IMR-90 (cell line): ENCODE measurements at regions not wholly inside any gene's neighbourhood (a gene's known extent, or its start where the extent isn't known, plus 50 kb on each side); places are given as distances from the start of the nearest gene placed in this dataset.

ENCODE experiments used
- ATAC-seq: fragments of 200-7000 bp; cut with Tn5 transposase; 2 replicates; pipeline ENCODE4 v1.9.1; 2020; ENCODE audit warnings: low read depth, mild to moderate bottlenecking, moderate library complexity
- BruUV-seq: library from RNA; stranded (reverse); fragments of 400-500 nt; replicated peaks from 2 replicates; lab custom pipeline; 2021; lab: Mats Ljungman, UMichigan
- CTCF ChIA-PET: fragments of 300-600 bp; formaldehyde crosslinking; extraction: SDS; loops from one replicate; lab custom pipeline; 2021; ENCODE audit warnings: antibody characterized with exemption; lab: Yijun Ruan, JAX
- POLR2A ChIA-PET: fragments of 300-600 bp; sonication (Branson Sonifier 250); formaldehyde crosslinking; loops from one replicate; lab custom pipeline; 2022; ENCODE audit warnings: antibody characterized with exemption; ENCODE audit not compliant: unreplicated experiment; lab: Charles Lee
- DNase-seq: peaks from one replicate; pipeline ENCODE4 v3.0.0; 2013
- H2AFZ ChIP-seq: replicated peaks from 2 replicates; pipeline ENCODE3; 2013; ENCODE audit warnings: low read length, mild to moderate bottlenecking; ENCODE audit not compliant: poor library complexity
- H2AK5ac ChIP-seq: 2 replicates; pipeline ENCODE4 v1.6.1; 2013; ENCODE audit warnings: low read depth, low read length, inconsistent platforms
- H2AK9ac ChIP-seq: replicated peaks from 2 replicates; pipeline ENCODE3; 2013; ENCODE audit warnings: mild to moderate bottlenecking, low read depth, low read length, moderate library complexity; ENCODE audit not compliant: poor library complexity
- H2BK120ac ChIP-seq: 2 replicates; pipeline ENCODE4 v1.6.1; 2013; ENCODE audit warnings: low read depth, low read length, inconsistent platforms
- H2BK15ac ChIP-seq: 3 replicates; pipeline ENCODE4 v1.6.1; 2013; ENCODE audit warnings: low read depth, low read length, inconsistent platforms
- H2BK20ac ChIP-seq: 2 replicates; pipeline ENCODE4 v1.6.1; 2013; ENCODE audit warnings: low read depth, mild to moderate bottlenecking, inconsistent platforms, low read length, moderate library complexity
- H2BK5ac ChIP-seq: 2 replicates; pipeline ENCODE4 v1.6.1; 2013; ENCODE audit warnings: mild to moderate bottlenecking, low read depth, low read length, inconsistent platforms; ENCODE audit not compliant: poor library complexity, severe bottlenecking
- H3K14ac ChIP-seq: replicated peaks from 2 replicates; pipeline ENCODE4 v1.6.1; 2013; ENCODE audit warnings: low read depth, low read length, inconsistent platforms
- H3K18ac ChIP-seq: 2 replicates; pipeline ENCODE4 v1.6.1; 2013; ENCODE audit warnings: low read depth, low read length, control low read depth
- H3K23ac ChIP-seq: 2 replicates; pipeline ENCODE4 v1.6.1; 2013; ENCODE audit warnings: low read depth, low read length, inconsistent platforms
- H3K27ac ChIP-seq: 2 replicates; pipeline ENCODE4 v1.5.1; 2013; ENCODE audit warnings: mild to moderate bottlenecking, control low read depth, low read length; ENCODE audit not compliant: insufficient read depth
- H3K27me3 ChIP-seq: 2 replicates; pipeline ENCODE4 v1.6.1; 2013; ENCODE audit warnings: low read length; ENCODE audit not compliant: control insufficient read depth, insufficient read depth
- H3K36me3 ChIP-seq: 2 replicates; pipeline ENCODE4 v1.6.1; 2013; ENCODE audit warnings: low read length, mixed read lengths; ENCODE audit not compliant: control insufficient read depth, insufficient read depth
- H3K4ac ChIP-seq: 2 replicates; pipeline ENCODE4 v1.6.1; 2013; ENCODE audit warnings: low read depth, low read length, inconsistent platforms
- H3K4me1 ChIP-seq: 2 replicates; pipeline ENCODE4 v1.6.1; 2013; ENCODE audit warnings: low read length, mixed read lengths; ENCODE audit not compliant: control insufficient read depth, insufficient read depth
- H3K4me2 ChIP-seq: 2 replicates; pipeline ENCODE4 v1.6.1; 2013; ENCODE audit warnings: low read depth, mild to moderate bottlenecking, control low read depth, low read length, moderate library complexity
- H3K4me3 ChIP-seq: 2 replicates; pipeline ENCODE4 v1.5.1; 2013; ENCODE audit warnings: low read depth, mild to moderate bottlenecking, control low read depth, low read length, moderate library complexity; ENCODE audit not compliant: insufficient read depth
- H3K56ac ChIP-seq: 2 replicates; pipeline ENCODE4 v1.6.1; 2013; ENCODE audit warnings: low read length, inconsistent platforms; ENCODE audit not compliant: insufficient read depth; ENCODE audit errors: extremely low read depth
- H3K79me1 ChIP-seq, 2 experiments: 2 replicates each; pipeline ENCODE4 v1.6.1; 2013; ENCODE audit warnings: low read length in 2 of 2, inconsistent platforms in 1 of 2, low read depth in 1 of 2
- H3K9ac ChIP-seq: 2 replicates; pipeline ENCODE4 v1.6.1; 2013; ENCODE audit warnings: low read depth, low read length, control low read depth
- H3K9me1 ChIP-seq: 2 replicates; pipeline ENCODE4 v1.6.1; 2013; ENCODE audit warnings: low read length, inconsistent platforms; ENCODE audit not compliant: insufficient read depth
- H3K9me3 ChIP-seq: 2 replicates; pipeline ENCODE4 v1.6.1; 2013; ENCODE audit warnings: low read length; ENCODE audit not compliant: control insufficient read depth, insufficient read depth
- H4K20me1 ChIP-seq: 2 replicates; pipeline ENCODE4 v1.6.1; 2013; ENCODE audit warnings: low read length, inconsistent platforms; ENCODE audit not compliant: insufficient read depth
- H4K5ac ChIP-seq: 2 replicates; pipeline ENCODE4 v1.6.1; 2013; ENCODE audit warnings: mild to moderate bottlenecking, low read depth, low read length, control low read depth
- H4K8ac ChIP-seq, 2 experiments: 2 replicates each; pipeline ENCODE4 v1.6.1; 2013; ENCODE audit warnings: low read depth in 2 of 2, low read length in 2 of 2, control low read depth in 1 of 2, inconsistent platforms in 1 of 2
- H4K91ac ChIP-seq: 2 replicates; pipeline ENCODE4 v1.6.1; 2013; ENCODE audit warnings: low read depth, low read length, inconsistent platforms; ENCODE audit not compliant: insufficient read depth
- RCOR1 ChIP-seq: IDR thresholded peaks from 2 replicates; pipeline ENCODE4 v1.6.1; 2012; ENCODE audit warnings: mild to moderate bottlenecking, low read length, improper control_type of control experiment; ENCODE audit not compliant: insufficient replicate concordance
- WGBS, 2 experiments: methylation state at CpG; one replicate each; pipeline versions ENCODE4 v1.1.5 to v1.1.7; 2013; ENCODE audit warnings: missing lambda C conversion rate in 2 of 2; ENCODE audit not compliant: insufficient read length in 1 of 2; ENCODE audit errors: extremely low coverage in 2 of 2; 5-methylcytosine and 5-hydroxymethylcytosine counted together
- dilution Hi-C: fragments of 300-500 bp; cut with HindIII; formaldehyde crosslinking; loops from one replicate; pipeline ENCODE4 v1.14.3; 2018; ENCODE audit warnings: low sequenced_read_pairs; ENCODE audit not compliant: unreplicated experiment
- in situ Hi-C: fragments of 300-500 bp; cut with MboI; formaldehyde crosslinking; loops from 3 replicates; pipeline ENCODE4 v1.14.3; 2019; ENCODE audit warnings: low sequenced_read_pairs, inconsistent platforms, mixed read lengths
- intact Hi-C: fragments of 100-400 bp; cut with micrococcal nuclease; formaldehyde crosslinking; loops from 2 replicates; pipeline ENCODE4 v1.10.0; 2022
- TF ChIP-seq, protein P1 (sequence below): fragments of 150-350 bp; IDR thresholded peaks from 2 replicates; pipeline ENCODE4 v1.6.1; 2017; ENCODE audit warnings: mild to moderate bottlenecking, antibody characterized with exemption, low read length, low read depth
- TF ChIP-seq, protein P2 (sequence below): conservative IDR thresholded peaks from 2 replicates; pipeline ENCODE4 v1.5.1; 2012; ENCODE audit warnings: mild to moderate bottlenecking, low read depth, low read length, improper control_type of control experiment

DNA sequence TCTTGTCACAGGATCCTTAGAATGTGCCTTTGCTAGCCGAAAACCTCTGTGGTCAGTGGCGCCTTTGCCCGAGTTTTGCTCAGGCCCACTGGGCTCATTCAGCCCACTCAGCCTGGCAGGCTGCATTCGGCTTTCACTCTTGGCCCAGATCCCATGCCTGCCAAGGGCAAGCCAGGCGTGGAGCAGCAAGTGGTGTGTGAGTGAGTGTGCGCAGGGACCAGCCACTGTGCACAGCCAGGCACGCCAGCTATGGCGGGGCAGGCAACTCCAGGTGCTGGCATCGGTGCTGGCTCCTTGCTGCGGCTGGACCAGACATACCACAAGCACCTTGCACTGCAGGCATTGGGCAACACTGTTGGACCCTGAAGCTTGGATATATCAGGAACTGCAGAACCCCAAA lies 1145.1 kb upstream of the NCAM2 start:
- H2BK5ac ChIP-seq = no peak overlapping the region
- no peak overlapping the region for H3K18ac ChIP-seq
- H3K9me1 ChIP-seq = no peaks in the 10 kb centered on the region
- no peak overlapping the region for H3K9ac ChIP-seq
- H3K27ac ChIP-seq = no peak overlapping the region
- no peak overlapping the region for H2BK20ac ChIP-seq
- CTCF ChIA-PET = no interaction called here
- H3K56ac ChIP-seq = no peak overlapping the region
- peaks cover 20% of the 10 kb centered on the region; the same call in 1 of the 2 replicates for H3K9me3 ChIP-seq
- no peak for ATAC-seq
- H3K14ac ChIP-seq = no peak overlapping the region
- no peaks in the 10 kb centered on the region for H3K27me3 ChIP-seq
- no peak overlapping the region for H2BK120ac ChIP-seq
- H2AK9ac ChIP-seq = no peak overlapping the region
- no peak overlapping the region for H2AFZ ChIP-seq
- H2BK15ac ChIP-seq = no peak overlapping the region
- H3K23ac ChIP-seq = no peak overlapping the region
- H4K8ac ChIP-seq = no peak overlapping the region
- intact Hi-C loops (no loop called here), in situ Hi-C loops (no loop called here), dilution Hi-C loops (no loop called here)
- H3K4me2 ChIP-seq = no peak overlapping the region
- H3K36me3 ChIP-seq = no peaks in the 10 kb centered on the region
- TF ChIP-seq RCOR1 = no peak
- TF ChIP-seq, protein P1, sequence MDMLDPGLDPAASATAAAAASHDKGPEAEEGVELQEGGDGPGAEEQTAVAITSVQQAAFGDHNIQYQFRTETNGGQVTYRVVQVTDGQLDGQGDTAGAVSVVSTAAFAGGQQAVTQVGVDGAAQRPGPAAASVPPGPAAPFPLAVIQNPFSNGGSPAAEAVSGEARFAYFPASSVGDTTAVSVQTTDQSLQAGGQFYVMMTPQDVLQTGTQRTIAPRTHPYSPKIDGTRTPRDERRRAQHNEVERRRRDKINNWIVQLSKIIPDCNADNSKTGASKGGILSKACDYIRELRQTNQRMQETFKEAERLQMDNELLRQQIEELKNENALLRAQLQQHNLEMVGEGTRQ = no peak
- TF ChIP-seq, protein P2, sequence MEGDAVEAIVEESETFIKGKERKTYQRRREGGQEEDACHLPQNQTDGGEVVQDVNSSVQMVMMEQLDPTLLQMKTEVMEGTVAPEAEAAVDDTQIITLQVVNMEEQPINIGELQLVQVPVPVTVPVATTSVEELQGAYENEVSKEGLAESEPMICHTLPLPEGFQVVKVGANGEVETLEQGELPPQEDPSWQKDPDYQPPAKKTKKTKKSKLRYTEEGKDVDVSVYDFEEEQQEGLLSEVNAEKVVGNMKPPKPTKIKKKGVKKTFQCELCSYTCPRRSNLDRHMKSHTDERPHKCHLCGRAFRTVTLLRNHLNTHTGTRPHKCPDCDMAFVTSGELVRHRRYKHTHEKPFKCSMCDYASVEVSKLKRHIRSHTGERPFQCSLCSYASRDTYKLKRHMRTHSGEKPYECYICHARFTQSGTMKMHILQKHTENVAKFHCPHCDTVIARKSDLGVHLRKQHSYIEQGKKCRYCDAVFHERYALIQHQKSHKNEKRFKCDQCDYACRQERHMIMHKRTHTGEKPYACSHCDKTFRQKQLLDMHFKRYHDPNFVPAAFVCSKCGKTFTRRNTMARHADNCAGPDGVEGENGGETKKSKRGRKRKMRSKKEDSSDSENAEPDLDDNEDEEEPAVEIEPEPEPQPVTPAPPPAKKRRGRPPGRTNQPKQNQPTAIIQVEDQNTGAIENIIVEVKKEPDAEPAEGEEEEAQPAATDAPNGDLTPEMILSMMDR = no peak
- H3K4ac ChIP-seq = no peak overlapping the region
- POLR2A ChIA-PET = no interaction called here
- H4K5ac ChIP-seq = no peak overlapping the region
- H3K4me1 ChIP-seq = no peaks in the 10 kb centered on the region
- H3K4me3 ChIP-seq = no peak overlapping the region
- no peak overlapping the region for H4K91ac ChIP-seq
- no peak for DNase-seq
- no peaks in the 10 kb centered on the region for H4K20me1 ChIP-seq
- 79% methylated on average over 8 of the region's 10 CpGs; no CpG with 5 or more reads in 1 of the 2 experiments for WGBS, 2 experiments
- no peaks in the 10 kb centered on the region for H3K79me1 ChIP-seq
- H2AK5ac ChIP-seq = no peak overlapping the region
- BruUV-seq = no TSS peak
